ENCODE measurements at regions not wholly inside any gene's neighbourhood (a gene's known extent, or its start where the extent isn't known, plus 50 kb on each side); places are given as distances from the start of the nearest gene placed in this dataset.

DNA sequence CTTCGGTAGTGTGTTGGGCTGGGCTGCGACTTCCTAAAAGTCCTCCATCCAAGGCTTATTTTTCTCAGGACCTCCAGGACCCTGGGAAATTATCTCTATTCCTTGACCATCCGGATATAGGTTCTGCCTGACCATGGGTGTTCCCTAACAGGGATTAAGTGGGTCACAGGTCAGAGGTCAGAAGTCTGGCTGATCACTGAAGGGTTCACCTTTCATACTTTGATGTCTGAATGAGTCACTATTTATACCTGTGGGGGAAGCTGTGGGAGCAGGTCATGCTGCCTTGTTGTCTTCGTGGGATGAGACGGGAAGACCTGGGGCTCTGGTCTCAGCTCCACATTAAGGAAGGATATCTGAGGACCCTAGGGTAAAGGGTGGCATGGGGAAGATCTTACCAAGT lies 65.0 kb upstream of the ETV3 start:
- no peak for TF ChIP-seq CTCF (IDR thresholded peaks at IDR 0.05)
- no peaks in the 10 kb centered on the region for H3K9me3 Mint-ChIP-seq

DNA sequence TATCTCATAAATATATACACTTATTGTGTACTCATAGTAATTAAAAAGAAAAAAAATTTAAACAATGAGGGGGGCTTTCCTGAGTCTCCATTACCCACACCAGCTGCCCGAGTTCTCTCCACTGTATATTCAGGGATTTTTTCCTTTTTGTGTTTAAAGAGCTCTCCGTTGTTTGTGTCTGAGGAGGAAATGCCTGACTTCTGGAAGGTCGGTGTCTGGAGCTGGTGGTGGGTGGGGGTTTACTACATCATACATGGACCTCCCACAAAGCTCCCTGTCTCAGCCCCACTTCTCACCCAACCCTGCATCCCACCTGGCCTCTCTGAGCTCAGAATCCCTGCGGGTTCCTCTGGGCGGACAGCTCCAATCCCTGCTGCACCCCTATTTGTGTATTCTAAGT lies 64.1 kb upstream of the ETV3 start:
- ATAC-seq (no peak), DNase-seq (no peak)
- intact Hi-C loops (cut with micrococcal nuclease), result no loop called here
- Histone ChIP-seq H3K9me3 (ENCODE audit: control insufficient read depth, insufficient read depth, low read length) (no peaks in the 10 kb centered on the region), H3K4me1 (ENCODE audit: control insufficient read depth, insufficient read depth, low read length) (no peaks in the 10 kb centered on the region), H3K36me3 (ENCODE audit: control insufficient read depth, insufficient read depth, low read length) (no peaks in the 10 kb centered on the region), H3K4me3 (ENCODE audit: low read length) (no peak overlapping the region), H3K27ac (ENCODE audit: low read length) (no peak overlapping the region), H3K27me3 (ENCODE audit: control insufficient read depth, insufficient read depth, low read length) (no peaks in the 10 kb centered on the region)
- H3K4me3 Mint-ChIP-seq, result no peak overlapping the region
- no peaks in the 10 kb centered on the region for H3K4me1 Mint-ChIP-seq
- no peaks in the 10 kb centered on the region for H3K9me3 Mint-ChIP-seq
- H3K27me3 Mint-ChIP-seq (ENCODE audit: low read depth in 2 of 2), result peaks cover 13 to 41% of the 10 kb centered on the region in 2 donors
- H3K36me3 Mint-ChIP-seq, result no peaks in the 10 kb centered on the region
- TF ChIP-seq CTCF (IDR thresholded peaks at IDR 0.05), result no peak
- 78% methylated on average over 2 of the region's 5 CpGs for WGBS (ENCODE audit: insufficient coverage)
- no peak overlapping the region for H3K27ac Mint-ChIP-seq

More for the DNA sequence above, 65.0 kb upstream of the ETV3 start:
- DNase-seq (no peak), ATAC-seq (no peak)
- H3K27me3 ChIP-seq (ENCODE audit: control insufficient read depth, insufficient read depth, low read length), result no peaks in the 10 kb centered on the region
- 89% methylated on average over 5 of the region's 5 CpGs for WGBS (ENCODE audit: insufficient coverage)
- no peak overlapping the region for H3K27ac Mint-ChIP-seq
- H3K27ac ChIP-seq (ENCODE audit: low read length), result no peak overlapping the region
- no peaks in the 10 kb centered on the region for H3K36me3 ChIP-seq (ENCODE audit: control insufficient read depth, insufficient read depth, low read length)
- H3K9me3 ChIP-seq (ENCODE audit: control insufficient read depth, insufficient read depth, low read length), result no peaks in the 10 kb centered on the region
- no peaks in the 10 kb centered on the region for H3K4me1 Mint-ChIP-seq
- H3K4me1 ChIP-seq (ENCODE audit: control insufficient read depth, insufficient read depth, low read length), result no peaks in the 10 kb centered on the region
- no peaks in the 10 kb centered on the region for H3K36me3 Mint-ChIP-seq
- no peak overlapping the region for H3K4me3 Mint-ChIP-seq
- peaks cover 13 to 37% of the 10 kb centered on the region in 2 donors for H3K27me3 Mint-ChIP-seq (ENCODE audit: low read depth in 2 of 2)
- no peak overlapping the region for H3K4me3 ChIP-seq (ENCODE audit: low read length)
- intact Hi-C loops (cut with micrococcal nuclease), result no loop called here

- no peak overlapping the region for H3K4me3 ChIP-seq (ENCODE audit: low read length)
- no peaks in the 10 kb centered on the region for H3K27me3 ChIP-seq (ENCODE audit: control insufficient read depth, insufficient read depth, low read length)
- DNase-seq (no peak), ATAC-seq (no peak)
- no peaks in the 10 kb centered on the region for H3K36me3 ChIP-seq (ENCODE audit: control insufficient read depth, insufficient read depth, low read length)
- no peak for TF ChIP-seq CTCF (IDR thresholded peaks at IDR 0.05)
- no peak overlapping the region for H3K27ac Mint-ChIP-seq
- no peaks in the 10 kb centered on the region for H3K9me3 Mint-ChIP-seq
- intact Hi-C loops (cut with micrococcal nuclease), result no loop called here
- no peak overlapping the region for H3K4me3 Mint-ChIP-seq
- peaks cover 11 to 36% of the 10 kb centered on the region in 2 donors for H3K27me3 Mint-ChIP-seq (ENCODE audit: low read depth in 2 of 2)
- 85% methylated on average over 2 of the region's 4 CpGs for WGBS (ENCODE audit: insufficient coverage)
- no peak overlapping the region for H3K27ac ChIP-seq (ENCODE audit: low read length)
- no peaks in the 10 kb centered on the region for H3K4me1 ChIP-seq (ENCODE audit: control insufficient read depth, insufficient read depth, low read length)
- peaks cover 0 to under 1% of the 10 kb centered on the region in 2 donors for H3K4me1 Mint-ChIP-seq
- no peaks in the 10 kb centered on the region for H3K9me3 ChIP-seq (ENCODE audit: control insufficient read depth, insufficient read depth, low read length)
- H3K36me3 Mint-ChIP-seq, result no peaks in the 10 kb centered on the region
These were observed 63.6 kb upstream of the ETV3 start for GRCh38 chr1:157201767-157202166.

GRCh38 chr1:157200451-157200850 lies 62.3 kb upstream of the ETV3 start:
- Mint-ChIP-seq H3K4me3 (no peak overlapping the region), H3K9me3 (no peaks in the 10 kb centered on the region), H3K27ac (no peak overlapping the region), H3K27me3 (ENCODE audit: low read depth in 2 of 2) (peaks cover 17 to 33% of the 10 kb centered on the region in 2 donors), H3K4me1 (peaks cover 0 to 7% of the 10 kb centered on the region in 2 donors), H3K36me3 (no peaks in the 10 kb centered on the region)
- H3K36me3 ChIP-seq (ENCODE audit: control insufficient read depth, insufficient read depth, low read length), result no peaks in the 10 kb centered on the region
- WGBS (ENCODE audit: insufficient coverage), result 84% methylated on average over 8 of the region's 8 CpGs
- H3K4me1 ChIP-seq (ENCODE audit: control insufficient read depth, insufficient read depth, low read length), result no peaks in the 10 kb centered on the region
- ATAC-seq (no peak), DNase-seq (no peak)
- no peaks in the 10 kb centered on the region for H3K27me3 ChIP-seq (ENCODE audit: control insufficient read depth, insufficient read depth, low read length)
- no peak for TF ChIP-seq CTCF (IDR thresholded peaks at IDR 0.05)
- H3K27ac ChIP-seq (ENCODE audit: low read length), result no peak overlapping the region
- H3K9me3 ChIP-seq (ENCODE audit: control insufficient read depth, insufficient read depth, low read length), result no peaks in the 10 kb centered on the region
- H3K4me3 ChIP-seq (ENCODE audit: low read length), result no peak overlapping the region
- intact Hi-C loops (cut with micrococcal nuclease), result no loop called here
